ENCODE measurements at regions not wholly inside any gene's neighbourhood (a gene's known extent, or its start where the extent isn't known, plus 50 kb on each side); places are given as distances from the start of the nearest gene placed in this dataset.

DNA sequence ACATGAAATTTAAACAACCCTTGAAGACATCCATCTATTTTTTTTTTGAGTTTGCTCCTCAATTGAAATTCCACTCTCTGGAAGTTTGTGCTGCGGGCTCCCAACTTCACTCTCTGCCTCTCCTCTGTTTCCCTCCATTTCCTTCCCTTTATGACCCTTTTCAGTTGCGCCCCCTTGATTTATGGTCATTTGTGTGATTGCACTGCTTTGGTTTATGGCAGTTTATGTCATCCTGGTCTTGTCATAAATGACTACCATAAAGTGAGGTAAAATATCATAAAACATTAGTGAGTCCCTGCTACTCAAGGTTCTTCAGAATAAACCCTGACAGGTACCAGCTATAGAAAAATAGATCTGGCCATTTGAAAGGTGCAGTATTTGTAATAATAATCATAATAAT, 348.3 kb upstream of the ZFP64 start:
- no peaks in the 10 kb centered on the region for H3K4me1 ChIP-seq (ENCODE audit: control insufficient read depth in 4 of 4, insufficient read depth in 4 of 4, low read length in 3 of 4)
- no peak overlapping the region for H3K27ac ChIP-seq (ENCODE audit: low read depth in 1 of 2, low read length in 2 of 2)
- TF ChIP-seq FOXA1 (IDR thresholded peaks at IDR 0.05): no peak
- TF ChIP-seq, protein P1, sequence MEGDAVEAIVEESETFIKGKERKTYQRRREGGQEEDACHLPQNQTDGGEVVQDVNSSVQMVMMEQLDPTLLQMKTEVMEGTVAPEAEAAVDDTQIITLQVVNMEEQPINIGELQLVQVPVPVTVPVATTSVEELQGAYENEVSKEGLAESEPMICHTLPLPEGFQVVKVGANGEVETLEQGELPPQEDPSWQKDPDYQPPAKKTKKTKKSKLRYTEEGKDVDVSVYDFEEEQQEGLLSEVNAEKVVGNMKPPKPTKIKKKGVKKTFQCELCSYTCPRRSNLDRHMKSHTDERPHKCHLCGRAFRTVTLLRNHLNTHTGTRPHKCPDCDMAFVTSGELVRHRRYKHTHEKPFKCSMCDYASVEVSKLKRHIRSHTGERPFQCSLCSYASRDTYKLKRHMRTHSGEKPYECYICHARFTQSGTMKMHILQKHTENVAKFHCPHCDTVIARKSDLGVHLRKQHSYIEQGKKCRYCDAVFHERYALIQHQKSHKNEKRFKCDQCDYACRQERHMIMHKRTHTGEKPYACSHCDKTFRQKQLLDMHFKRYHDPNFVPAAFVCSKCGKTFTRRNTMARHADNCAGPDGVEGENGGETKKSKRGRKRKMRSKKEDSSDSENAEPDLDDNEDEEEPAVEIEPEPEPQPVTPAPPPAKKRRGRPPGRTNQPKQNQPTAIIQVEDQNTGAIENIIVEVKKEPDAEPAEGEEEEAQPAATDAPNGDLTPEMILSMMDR (IDR thresholded peaks at IDR 0.05; ENCODE audit: low read depth, low read length, missing input control): no peak
- TF ChIP-seq, protein P2, sequence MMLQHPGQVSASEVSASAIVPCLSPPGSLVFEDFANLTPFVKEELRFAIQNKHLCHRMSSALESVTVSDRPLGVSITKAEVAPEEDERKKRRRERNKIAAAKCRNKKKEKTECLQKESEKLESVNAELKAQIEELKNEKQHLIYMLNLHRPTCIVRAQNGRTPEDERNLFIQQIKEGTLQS (IDR thresholded peaks at IDR 0.05): no peak
- TF ChIP-seq EGR1 (IDR thresholded peaks at IDR 0.05; ENCODE audit: low read depth in 2 of 2): no peak
- TF ChIP-seq, protein P3, sequence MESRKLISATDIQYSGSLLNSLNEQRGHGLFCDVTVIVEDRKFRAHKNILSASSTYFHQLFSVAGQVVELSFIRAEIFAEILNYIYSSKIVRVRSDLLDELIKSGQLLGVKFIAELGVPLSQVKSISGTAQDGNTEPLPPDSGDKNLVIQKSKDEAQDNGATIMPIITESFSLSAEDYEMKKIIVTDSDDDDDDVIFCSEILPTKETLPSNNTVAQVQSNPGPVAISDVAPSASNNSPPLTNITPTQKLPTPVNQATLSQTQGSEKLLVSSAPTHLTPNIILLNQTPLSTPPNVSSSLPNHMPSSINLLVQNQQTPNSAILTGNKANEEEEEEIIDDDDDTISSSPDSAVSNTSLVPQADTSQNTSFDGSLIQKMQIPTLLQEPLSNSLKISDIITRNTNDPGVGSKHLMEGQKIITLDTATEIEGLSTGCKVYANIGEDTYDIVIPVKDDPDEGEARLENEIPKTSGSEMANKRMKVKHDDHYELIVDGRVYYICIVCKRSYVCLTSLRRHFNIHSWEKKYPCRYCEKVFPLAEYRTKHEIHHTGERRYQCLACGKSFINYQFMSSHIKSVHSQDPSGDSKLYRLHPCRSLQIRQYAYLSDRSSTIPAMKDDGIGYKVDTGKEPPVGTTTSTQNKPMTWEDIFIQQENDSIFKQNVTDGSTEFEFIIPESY (IDR thresholded peaks at IDR 0.05): no peak
- TF ChIP-seq RXRA (IDR thresholded peaks at IDR 0.05): no peak
- TF ChIP-seq JUND (IDR thresholded peaks at IDR 0.05): no peak
- TF ChIP-seq TAF1 (conservative IDR thresholded peaks at IDR 0.05): no peak
- TF ChIP-seq GABPA (IDR thresholded peaks at IDR 0.05 in 1 of 2, conservative IDR thresholded peaks at IDR 0.05 in 1 of 2): no peak
- TF ChIP-seq HNF4A (conservative IDR thresholded peaks at IDR 0.05): no peak
- no peak for TF ChIP-seq HNF4G (IDR thresholded peaks at IDR 0.05)
- no peak for TF ChIP-seq RAD21 (IDR thresholded peaks at IDR 0.05)
- TF ChIP-seq NR2F2 (IDR thresholded peaks at IDR 0.05): no peak
- H3K27me3 ChIP-seq (ENCODE audit: control insufficient read depth in 4 of 4, insufficient read depth in 4 of 4, low read length in 3 of 4): peaks cover 0 to 4% (median under 1%) of the 10 kb centered on the region in 4 donors
- no peak overlapping the region for H3K4me3 ChIP-seq (ENCODE audit: low read depth in 1 of 3, low read length in 3 of 3)
- peaks cover 0 to 2% (median 0%) of the 10 kb centered on the region in 4 donors for H3K9me3 ChIP-seq (ENCODE audit: control insufficient read depth in 4 of 4, low read length in 3 of 4)
- no peak for DNase-seq (ENCODE audit: low spot score)
- H3K9ac ChIP-seq (ENCODE audit: low read depth in 1 of 2, low read length in 2 of 2): no peak overlapping the region
- H3K36me3 ChIP-seq (ENCODE audit: control insufficient read depth in 4 of 4, insufficient read depth in 3 of 4, low read depth in 1 of 4, low read length in 3 of 4): no peaks in the 10 kb centered on the region
- 73% methylated on average over 2 of the region's 2 CpGs for WGBS

DNA sequence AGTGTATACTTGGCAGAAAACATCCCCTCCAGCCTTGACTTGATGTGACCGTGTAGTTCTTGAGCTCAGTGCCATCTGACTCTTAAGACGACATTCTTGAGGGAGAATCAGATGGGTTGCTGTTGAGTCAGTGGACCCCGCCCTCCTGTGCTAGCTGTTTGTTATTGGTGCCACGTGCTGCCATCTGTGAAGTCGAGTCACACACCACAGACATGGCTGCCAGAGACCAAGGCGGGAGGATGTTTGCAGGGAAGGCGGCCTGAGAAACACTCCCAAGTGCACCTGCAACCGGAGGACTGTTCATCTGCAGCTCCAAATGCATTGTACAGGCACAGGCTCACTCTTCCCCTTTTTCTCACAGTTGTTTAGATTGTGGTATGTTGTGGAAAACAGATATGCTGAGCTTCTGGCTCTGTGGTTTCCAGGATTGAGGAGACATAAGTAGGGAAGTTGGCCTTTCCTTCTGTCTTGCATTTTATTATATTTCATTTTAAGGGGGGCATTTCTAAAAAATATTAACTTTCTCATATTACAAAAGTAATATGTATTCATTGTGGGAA, 345.3 kb upstream of the ZFP64 start:
- Histone ChIP-seq H3K9me3 (ENCODE audit: control insufficient read depth in 4 of 4, low read length in 3 of 4) (no peaks in the 10 kb centered on the region), H3K36me3 (ENCODE audit: control insufficient read depth in 4 of 4, insufficient read depth in 3 of 4, low read depth in 1 of 4, low read length in 3 of 4) (no peaks in the 10 kb centered on the region), H3K9ac (ENCODE audit: low read depth in 1 of 2, low read length in 2 of 2) (no peak overlapping the region), H3K27ac (ENCODE audit: low read depth in 1 of 2, low read length in 2 of 2) (no peak overlapping the region), H3K27me3 (ENCODE audit: control insufficient read depth in 4 of 4, insufficient read depth in 4 of 4, low read length in 3 of 4) (peaks cover 0 to 4% (median under 1%) of the 10 kb centered on the region in 4 donors), H3K4me3 (ENCODE audit: low read depth in 1 of 3, low read length in 3 of 3) (no peak overlapping the region), H3K4me1 (ENCODE audit: control insufficient read depth in 4 of 4, insufficient read depth in 4 of 4, low read length in 3 of 4) (no peaks in the 10 kb centered on the region)
- DNase-seq (ENCODE audit: low spot score): no peak
- 83% methylated on average over 8 of the region's 8 CpGs for WGBS
- TF ChIP-seq, protein P4, sequence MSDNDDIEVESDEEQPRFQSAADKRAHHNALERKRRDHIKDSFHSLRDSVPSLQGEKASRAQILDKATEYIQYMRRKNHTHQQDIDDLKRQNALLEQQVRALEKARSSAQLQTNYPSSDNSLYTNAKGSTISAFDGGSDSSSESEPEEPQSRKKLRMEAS (IDR thresholded peaks at IDR 0.05): no peak
- TF ChIP-seq NR2F2 (IDR thresholded peaks at IDR 0.05) (no peak), HNF4G (IDR thresholded peaks at IDR 0.05) (no peak)
- TF ChIP-seq, protein P2 (IDR thresholded peaks at IDR 0.05): no peak
